ENCODE measurements at regions not wholly inside any gene's neighbourhood (a gene's known extent, or its start where the extent isn't known, plus 50 kb on each side); places are given as distances from the start of the nearest gene placed in this dataset.

- DNase-seq: no peak
Measured at GRCh38 chr15:27702581-27702980, 396.5 kb downstream of the OCA2 start.

GRCh38 chr15:27701956-27702355 is 397.2 kb downstream of the OCA2 start:
- no peak for DNase-seq

- no peak for DNase-seq
Measured at GRCh38 chr15:27701014-27701413, 398.1 kb downstream of the OCA2 start.

GRCh38 chr15:27699699-27700098 is 399.4 kb downstream of the OCA2 start:
- DNase-seq: no peak

- no peak for DNase-seq
Measured at GRCh38 chr15:27696530-27696929, 402.6 kb downstream of the OCA2 start.

- no peak for DNase-seq
Measured at GRCh38 chr15:27695726-27696125, 403.4 kb downstream of the OCA2 start.

- DNase-seq: no peak
Measured at GRCh38 chr15:27694506-27695087, 404.5 kb downstream of the OCA2 start.

- no peak for DNase-seq
Measured at GRCh38 chr15:27693280-27693679, 405.8 kb downstream of the OCA2 start.

- no peak for DNase-seq
Measured at GRCh38 chr15:27692438-27692837, 406.7 kb downstream of the OCA2 start.

GRCh38 chr15:27690290-27690689 is 408.8 kb downstream of the OCA2 start:
- DNase-seq: no peak

- no peak for DNase-seq
Measured at GRCh38 chr15:27686971-27687370, 412.1 kb downstream of the OCA2 start.

GRCh38 chr15:27686369-27686768 is 412.7 kb downstream of the OCA2 start:
- DNase-seq: no peak

- no peak for DNase-seq
Measured at GRCh38 chr15:27685644-27686043, 413.5 kb downstream of the OCA2 start.

- no peak for DNase-seq
Measured at GRCh38 chr15:27683121-27683520, 416.0 kb downstream of the OCA2 start.

GRCh38 chr15:27681038-27681437 is 418.1 kb downstream of the OCA2 start:
- no peak for DNase-seq

- no peak for DNase-seq
Measured at GRCh38 chr15:27679731-27680471, 419.2 kb downstream of the OCA2 start.

- no peak for DNase-seq
Measured at GRCh38 chr15:27679203-27679602, 419.9 kb downstream of the OCA2 start.

- no peak for DNase-seq
Measured at GRCh38 chr15:27677951-27678350, 421.2 kb downstream of the OCA2 start.

- no peak for DNase-seq
Measured at GRCh38 chr15:27676647-27677046, 422.5 kb downstream of the OCA2 start.

- DNase-seq: no peak
Measured at GRCh38 chr15:27675571-27675970, 423.5 kb downstream of the OCA2 start.

- DNase-seq: no peak
Measured at GRCh38 chr15:27674826-27675225, 424.3 kb downstream of the OCA2 start.

GRCh38 chr15:27673766-27674445 is 425.2 kb downstream of the OCA2 start:
- DNase-seq: no peak

GRCh38 chr15:27672537-27672936 is 426.6 kb downstream of the OCA2 start:
- no peak for DNase-seq
